Cardiac fibroblast (primary cell): ENCODE measurements at regions not wholly inside any gene's neighbourhood (a gene's known extent, or its start where the extent isn't known, plus 50 kb on each side); places are given as distances from the start of the nearest gene placed in this dataset.
A peak's percentile ranks its signal among the peaks of the same experiment; 100 is the strongest.

ENCODE experiments used
- DNase-seq, 2 donors: peaks; one replicate each; pipeline versions ENCODE4 v3.0.0 to v3.0.0-alpha.2; 2010; ENCODE audit warnings: low read depth in 2 of 2
- H3K4me3 ChIP-seq, 2 donors: replicated peaks in 1 of 2; 1 replicate in 1 of 2; 2 replicates in 1 of 2; pipeline ENCODE4 v1.5.1; 2011; ENCODE audit warnings: low read depth in 2 of 2, low read length in 2 of 2, mild to moderate bottlenecking in 2 of 2, moderate library complexity in 1 of 2
- TF ChIP-seq, protein P1 (sequence below): IDR thresholded peaks from one replicate; pipeline ENCODE4 v1.5.1; 2011; ENCODE audit warnings: low read depth, mild to moderate bottlenecking, low read length, inconsistent platforms

DNA sequence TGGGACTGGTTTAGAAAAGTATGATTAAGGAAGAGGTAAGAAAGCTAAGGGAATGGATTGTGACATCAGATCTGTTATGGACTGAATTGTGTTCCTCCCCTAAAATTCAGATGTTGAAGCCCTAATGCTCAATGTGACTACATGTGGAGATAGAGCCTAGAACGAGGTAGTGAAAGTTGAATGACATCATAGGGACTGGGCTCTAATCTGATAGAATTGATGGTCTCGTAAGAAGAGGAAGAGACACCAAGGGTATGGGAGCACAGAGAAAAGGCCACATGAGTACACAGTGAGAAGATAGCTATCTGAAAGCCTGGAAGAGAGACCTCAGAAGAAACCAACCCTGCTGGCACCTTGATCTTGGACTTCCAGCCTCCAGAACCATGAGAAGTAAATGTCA lies 178.3 kb downstream of the TRIB2 start:
- TF ChIP-seq, protein P1, sequence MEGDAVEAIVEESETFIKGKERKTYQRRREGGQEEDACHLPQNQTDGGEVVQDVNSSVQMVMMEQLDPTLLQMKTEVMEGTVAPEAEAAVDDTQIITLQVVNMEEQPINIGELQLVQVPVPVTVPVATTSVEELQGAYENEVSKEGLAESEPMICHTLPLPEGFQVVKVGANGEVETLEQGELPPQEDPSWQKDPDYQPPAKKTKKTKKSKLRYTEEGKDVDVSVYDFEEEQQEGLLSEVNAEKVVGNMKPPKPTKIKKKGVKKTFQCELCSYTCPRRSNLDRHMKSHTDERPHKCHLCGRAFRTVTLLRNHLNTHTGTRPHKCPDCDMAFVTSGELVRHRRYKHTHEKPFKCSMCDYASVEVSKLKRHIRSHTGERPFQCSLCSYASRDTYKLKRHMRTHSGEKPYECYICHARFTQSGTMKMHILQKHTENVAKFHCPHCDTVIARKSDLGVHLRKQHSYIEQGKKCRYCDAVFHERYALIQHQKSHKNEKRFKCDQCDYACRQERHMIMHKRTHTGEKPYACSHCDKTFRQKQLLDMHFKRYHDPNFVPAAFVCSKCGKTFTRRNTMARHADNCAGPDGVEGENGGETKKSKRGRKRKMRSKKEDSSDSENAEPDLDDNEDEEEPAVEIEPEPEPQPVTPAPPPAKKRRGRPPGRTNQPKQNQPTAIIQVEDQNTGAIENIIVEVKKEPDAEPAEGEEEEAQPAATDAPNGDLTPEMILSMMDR: no peak
- no peak overlapping the region for H3K4me3 ChIP-seq
- DNase-seq: no peak

DNA sequence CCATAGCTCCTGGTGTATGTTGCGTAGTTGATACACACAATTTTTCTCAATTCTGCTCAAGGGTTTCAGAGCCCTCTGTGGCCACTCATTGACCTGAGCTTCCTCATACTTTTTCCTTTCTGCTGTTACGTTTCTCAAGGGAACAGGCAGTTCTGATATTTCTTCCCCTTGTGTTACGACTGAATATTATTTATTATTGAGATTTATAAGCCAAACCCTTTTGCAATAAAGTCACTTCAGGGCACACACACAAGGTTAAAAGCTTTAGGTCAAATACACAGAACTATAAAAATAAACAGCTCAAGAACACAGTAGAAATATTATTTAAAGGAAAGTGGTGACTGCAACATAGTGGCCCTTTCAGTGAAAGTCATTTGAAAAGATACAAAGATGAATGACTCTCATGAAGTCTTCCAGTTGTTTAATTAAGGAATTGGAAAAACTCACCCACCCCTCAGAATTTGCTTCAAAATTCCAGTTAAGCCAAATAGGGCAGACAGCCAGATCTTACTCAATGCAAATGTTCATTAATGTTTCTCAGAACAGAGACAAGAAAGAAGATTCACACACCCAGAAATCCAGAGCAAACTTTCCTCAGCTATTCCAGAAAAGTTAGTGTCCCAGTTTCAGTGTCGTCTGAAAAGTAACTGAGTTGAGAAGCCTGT lies 179.7 kb downstream of the TRIB2 start:
- no peak for DNase-seq
- TF ChIP-seq, protein P1: no peak
- no peak overlapping the region for H3K4me3 ChIP-seq

DNA sequence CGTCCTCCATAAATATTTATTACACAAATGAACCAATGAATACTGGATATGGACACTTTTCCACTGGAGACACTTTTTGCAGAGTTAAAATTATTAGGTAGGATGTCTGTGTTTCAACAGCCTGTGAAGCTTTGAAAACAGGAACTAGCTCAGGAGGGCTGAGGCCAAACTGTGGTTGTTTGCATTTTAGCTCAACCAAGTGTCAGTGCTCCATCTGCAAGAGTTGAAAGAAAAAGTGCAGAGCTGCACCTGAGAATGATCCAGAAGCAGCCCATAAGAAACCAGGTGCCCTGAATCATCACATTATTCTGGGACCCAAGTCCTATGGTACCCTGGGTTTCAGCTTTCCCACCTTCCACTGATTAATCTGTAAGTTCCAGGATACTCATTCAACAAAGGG lies 180.4 kb downstream of the TRIB2 start:
- no peak for DNase-seq
- H3K4me3 ChIP-seq: no peak overlapping the region
- TF ChIP-seq, protein P1: no peak

- TF ChIP-seq, protein P1: no peak
- DNase-seq: no peak
- no peak overlapping the region for H3K4me3 ChIP-seq
Measured at GRCh38 chr2:12903272-12903671, 186.5 kb downstream of the TRIB2 start.

GRCh38 chr2:12910431-12910830 lies 193.7 kb downstream of the TRIB2 start:
- H3K4me3 ChIP-seq: no peak overlapping the region
- peak in 1 of 2 donors; percentile 49 for DNase-seq
- TF ChIP-seq, protein P1: no peak

DNA sequence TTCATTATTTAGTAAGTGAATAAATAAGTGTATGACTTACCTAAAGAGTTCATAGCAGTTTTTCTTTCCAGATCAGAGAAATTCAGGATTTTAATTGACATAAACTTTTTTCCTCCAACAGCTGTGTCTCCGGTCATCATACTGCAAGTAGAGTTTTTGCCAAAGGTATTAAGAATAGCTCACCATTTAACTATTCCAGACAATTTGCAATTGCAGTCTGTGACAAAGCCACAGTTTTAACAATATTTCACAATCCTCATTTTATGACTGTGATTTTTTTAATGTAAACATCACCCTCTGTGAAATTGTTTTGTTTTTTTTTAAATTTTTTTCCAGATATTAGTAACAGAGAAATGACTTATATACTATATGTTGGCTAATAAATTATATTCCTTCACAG lies 199.1 kb downstream of the TRIB2 start:
- DNase-seq: peak; percentile 22 to 70
- no peak overlapping the region for H3K4me3 ChIP-seq
- TF ChIP-seq, protein P1: no peak
